ENCODE measurements at regions not wholly inside any gene's neighbourhood (a gene's known extent, or its start where the extent isn't known, plus 50 kb on each side); places are given as distances from the start of the nearest gene placed in this dataset.
"Not testable (repeated sequence)": the region's sequence is repeated elsewhere in the genome, so short reads cannot be mapped to it uniquely, and the experiment has no call there.

DNA sequence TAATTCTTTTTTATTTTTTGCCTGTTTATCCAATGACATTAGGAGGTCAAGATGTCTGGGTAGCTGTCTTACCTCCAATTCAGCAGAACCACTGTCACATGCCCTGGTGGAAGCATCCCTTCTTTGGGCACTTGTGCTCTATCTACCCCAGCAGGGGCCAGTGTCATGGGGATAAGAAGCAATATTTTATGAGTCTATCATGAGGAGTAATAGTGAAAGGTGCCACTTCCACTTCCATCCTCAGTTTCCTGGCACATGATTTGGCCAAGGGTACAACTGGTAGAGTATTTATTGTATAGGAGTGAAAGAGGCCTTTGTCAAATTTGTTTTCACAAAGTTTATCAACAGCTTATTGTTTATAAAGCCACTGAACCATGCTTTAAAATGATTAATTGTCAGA is 112.5 kb downstream of the CCDC71L start:
- no peak overlapping the region for H3K27ac ChIP-seq (ENCODE audit: insufficient read depth, low read depth, low read length, poor library complexity, severe bottlenecking)
- H3K9me3 ChIP-seq (ENCODE audit: control insufficient read depth, low read length): no peaks in the 10 kb centered on the region
- no peaks in the 10 kb centered on the region for H3K27me3 ChIP-seq (ENCODE audit: control insufficient read depth, insufficient read depth, low read length, poor library complexity, severe bottlenecking)
- no peaks in the 10 kb centered on the region for H3K4me1 ChIP-seq (ENCODE audit: control insufficient read depth, insufficient read depth, low read length)
- H3K36me3 ChIP-seq (ENCODE audit: control insufficient read depth, insufficient read depth, low read length): no peaks in the 10 kb centered on the region
- H3K4me3 ChIP-seq (ENCODE audit: insufficient read depth, low read depth, low read length): no peak overlapping the region

DNA sequence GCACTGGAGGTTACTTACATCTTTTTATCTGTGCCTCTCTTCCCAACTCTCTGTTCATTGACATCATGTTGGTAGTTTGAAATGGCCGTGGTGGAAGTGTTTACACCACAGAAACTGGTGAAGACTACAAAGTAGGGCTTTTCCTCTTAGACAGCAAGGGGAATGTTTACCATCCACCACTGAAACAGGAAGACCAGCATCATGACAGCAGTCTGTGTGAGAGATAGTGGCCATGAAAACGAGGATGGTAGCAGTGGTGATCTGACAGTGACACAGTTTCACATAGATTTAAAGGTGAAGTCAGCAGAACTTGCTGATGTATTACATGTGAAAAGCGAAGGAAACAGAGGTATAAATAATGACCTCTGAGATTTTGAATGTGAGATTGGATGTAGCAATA is 115.7 kb downstream of the CCDC71L start:
- Histone ChIP-seq H3K27me3 (ENCODE audit: control insufficient read depth, insufficient read depth, low read length, poor library complexity, severe bottlenecking) (no peaks in the 10 kb centered on the region), H3K4me1 (ENCODE audit: control insufficient read depth, insufficient read depth, low read length) (no peaks in the 10 kb centered on the region), H3K9me3 (ENCODE audit: control insufficient read depth, low read length) (no peaks in the 10 kb centered on the region), H3K36me3 (ENCODE audit: control insufficient read depth, insufficient read depth, low read length) (no peaks in the 10 kb centered on the region), H3K4me3 (ENCODE audit: insufficient read depth, low read depth, low read length) (no peak overlapping the region), H3K27ac (ENCODE audit: insufficient read depth, low read depth, low read length, poor library complexity, severe bottlenecking) (no peak overlapping the region)
- 95 to 97% methylated on average over 3 of the region's 3 CpGs for WGBS, 2 experiments

DNA sequence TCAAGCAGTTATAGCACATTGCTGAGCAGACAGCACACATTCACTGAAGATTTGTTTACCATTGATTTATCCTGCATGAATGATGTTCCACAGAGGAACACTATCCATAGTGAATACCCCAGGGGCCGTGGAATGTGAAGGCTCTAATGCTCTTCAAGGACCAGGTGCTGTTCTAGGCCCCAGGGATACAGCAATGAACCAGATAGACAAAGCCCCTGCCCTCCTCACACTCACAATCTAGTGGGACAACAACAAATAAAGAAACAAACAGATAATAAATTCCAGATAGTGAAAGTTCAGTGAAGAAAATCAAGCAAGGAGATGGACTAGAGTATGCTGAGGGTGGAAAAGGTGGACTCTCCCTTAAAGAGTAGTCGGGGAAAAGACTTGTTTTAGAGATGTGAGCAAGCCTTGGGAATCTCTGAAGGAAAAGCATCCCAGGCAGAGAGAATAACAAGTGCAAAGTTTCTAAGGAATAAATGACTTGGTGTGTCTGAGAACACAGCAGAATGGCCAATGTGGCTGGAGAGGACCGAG is 117.7 kb downstream of the CCDC71L start:
- WGBS, 2 experiments: 91 to 96% methylated on average over 3 of the region's 3 CpGs
- no peak overlapping the region for H3K27ac ChIP-seq (ENCODE audit: insufficient read depth, low read depth, low read length, poor library complexity, severe bottlenecking)
- no peaks in the 10 kb centered on the region for H3K36me3 ChIP-seq (ENCODE audit: control insufficient read depth, insufficient read depth, low read length)
- H3K27me3 ChIP-seq (ENCODE audit: control insufficient read depth, insufficient read depth, low read length, poor library complexity, severe bottlenecking): no peaks in the 10 kb centered on the region
- no peaks in the 10 kb centered on the region for H3K9me3 ChIP-seq (ENCODE audit: control insufficient read depth, low read length)
- no peak overlapping the region for H3K4me3 ChIP-seq (ENCODE audit: insufficient read depth, low read depth, low read length)
- H3K4me1 ChIP-seq (ENCODE audit: control insufficient read depth, insufficient read depth, low read length): no peaks in the 10 kb centered on the region

DNA sequence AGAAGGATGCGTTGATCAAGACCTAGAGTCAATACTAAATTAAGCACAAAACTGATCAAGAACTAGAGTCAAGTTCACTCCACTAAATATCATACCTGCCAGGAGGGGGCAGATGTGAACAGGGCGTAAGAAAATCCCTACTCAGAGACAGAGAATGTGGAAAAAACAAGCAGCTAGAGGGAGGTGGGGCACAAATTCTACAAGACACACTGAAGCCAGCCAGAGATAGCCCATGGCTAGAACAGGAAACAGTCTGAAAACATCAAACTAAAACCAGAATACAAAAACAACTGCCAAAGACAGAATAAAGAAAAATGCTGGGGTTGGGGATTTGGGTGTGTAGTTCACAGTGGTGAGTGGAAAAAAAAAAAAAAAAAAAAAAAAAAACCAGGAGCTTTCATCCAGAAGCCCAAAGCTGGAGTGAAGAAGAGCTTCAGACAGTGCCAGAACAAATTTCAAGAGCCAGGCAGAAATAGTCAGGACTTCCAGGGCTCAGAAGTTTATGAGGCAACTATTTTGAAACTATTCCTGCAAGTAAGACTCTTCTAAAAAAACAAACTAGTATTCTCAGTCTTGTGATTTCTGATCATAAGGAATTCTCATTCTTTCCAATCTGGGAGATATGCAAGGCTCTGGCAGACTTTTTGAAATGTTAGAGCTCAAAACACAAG is 118.3 kb downstream of the CCDC71L start:
- Histone ChIP-seq H3K27ac (ENCODE audit: insufficient read depth, low read depth, low read length, poor library complexity, severe bottlenecking) (no peak overlapping the region), H3K4me1 (ENCODE audit: control insufficient read depth, insufficient read depth, low read length) (no peaks in the 10 kb centered on the region), H3K27me3 (ENCODE audit: control insufficient read depth, insufficient read depth, low read length, poor library complexity, severe bottlenecking) (no peaks in the 10 kb centered on the region), H3K36me3 (ENCODE audit: control insufficient read depth, insufficient read depth, low read length) (no peaks in the 10 kb centered on the region), H3K9me3 (ENCODE audit: control insufficient read depth, low read length) (no peaks in the 10 kb centered on the region), H3K4me3 (ENCODE audit: insufficient read depth, low read depth, low read length) (no peak overlapping the region)
- WGBS, 2 experiments: 38 to 62% methylated on average over 2 of the region's 2 CpGs

DNA sequence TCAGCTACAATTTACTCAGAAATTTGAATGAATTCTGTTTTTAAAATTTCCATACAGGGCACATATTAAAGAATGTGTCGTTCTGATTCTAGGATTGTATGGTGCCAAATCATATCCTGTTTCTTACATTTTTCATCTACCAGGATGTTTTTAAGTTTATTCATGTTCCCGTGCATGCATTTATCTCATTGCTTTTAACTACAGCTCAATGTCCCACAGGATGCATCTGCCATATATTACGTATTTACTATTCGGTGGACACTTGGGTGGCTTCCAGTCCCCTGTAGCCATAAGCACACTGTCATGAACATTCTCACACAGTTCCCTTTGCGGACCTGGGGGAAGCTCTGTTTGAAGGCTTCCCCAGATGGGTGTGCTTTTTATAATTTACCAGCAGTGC is 122.3 kb downstream of the CCDC71L start:
- 95 to 98% methylated on average over 5 of the region's 5 CpGs for WGBS, 2 experiments
- Histone ChIP-seq H3K27ac (ENCODE audit: insufficient read depth, low read depth, low read length, poor library complexity, severe bottlenecking) (no peak overlapping the region), H3K27me3 (ENCODE audit: control insufficient read depth, insufficient read depth, low read length, poor library complexity, severe bottlenecking) (no peaks in the 10 kb centered on the region), H3K4me3 (ENCODE audit: insufficient read depth, low read depth, low read length) (no peak overlapping the region), H3K9me3 (ENCODE audit: control insufficient read depth, low read length) (no peaks in the 10 kb centered on the region), H3K36me3 (ENCODE audit: control insufficient read depth, insufficient read depth, low read length) (no peaks in the 10 kb centered on the region), H3K4me1 (ENCODE audit: control insufficient read depth, insufficient read depth, low read length) (no peaks in the 10 kb centered on the region)

DNA sequence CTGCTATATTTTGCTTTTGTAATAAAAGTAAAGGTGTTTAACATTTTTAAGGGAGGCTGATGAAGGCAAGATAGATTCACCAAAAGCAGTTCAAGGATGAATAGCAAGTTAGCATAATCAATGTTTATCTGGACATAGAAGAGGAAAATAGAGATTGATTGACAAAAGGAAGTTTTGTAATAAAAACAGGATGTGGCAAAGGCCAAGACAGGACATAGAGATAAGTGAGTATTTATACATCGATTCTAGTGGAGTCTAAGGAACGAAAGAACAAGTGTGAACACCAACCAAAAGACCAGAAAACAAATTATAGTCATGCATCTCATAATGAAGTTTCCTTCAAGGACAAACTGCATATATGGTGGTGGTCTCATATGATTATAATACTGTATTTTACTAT is 123.8 kb downstream of the CCDC71L start:
- H3K27ac ChIP-seq (ENCODE audit: insufficient read depth, low read depth, low read length, poor library complexity, severe bottlenecking): no peak overlapping the region
- no peaks in the 10 kb centered on the region for H3K36me3 ChIP-seq (ENCODE audit: control insufficient read depth, insufficient read depth, low read length)
- WGBS, 2 experiments: 97 to 100% methylated on average over 1 to 2 of the region's 2 CpGs

DNA sequence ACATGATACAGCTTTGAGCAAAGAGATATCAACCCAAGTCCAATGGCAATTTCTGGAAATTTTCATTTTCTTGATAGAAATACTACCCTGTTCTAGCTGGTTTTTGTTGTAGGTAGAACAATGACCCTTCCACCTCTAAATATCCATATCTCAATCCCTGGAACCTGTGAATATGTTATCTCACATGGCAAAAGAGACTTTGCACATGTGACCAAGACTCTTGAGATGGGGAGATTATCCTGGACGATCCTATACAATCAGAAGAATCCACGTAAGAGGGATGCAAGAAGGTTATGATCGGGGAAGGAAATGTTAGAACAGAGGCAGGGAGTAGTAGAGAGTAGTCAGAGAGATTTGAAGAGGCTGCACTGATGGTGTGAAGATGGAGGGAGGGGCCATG is 124.9 kb downstream of the CCDC71L start:
- Histone ChIP-seq H3K9me3 (ENCODE audit: control insufficient read depth, low read length) (no peaks in the 10 kb centered on the region), H3K27me3 (ENCODE audit: control insufficient read depth, insufficient read depth, low read length, poor library complexity, severe bottlenecking) (no peaks in the 10 kb centered on the region), H3K36me3 (ENCODE audit: control insufficient read depth, insufficient read depth, low read length) (no peaks in the 10 kb centered on the region), H3K27ac (ENCODE audit: insufficient read depth, low read depth, low read length, poor library complexity, severe bottlenecking) (no peak overlapping the region), H3K4me3 (ENCODE audit: insufficient read depth, low read depth, low read length) (no peak overlapping the region), H3K4me1 (ENCODE audit: control insufficient read depth, insufficient read depth, low read length) (no peaks in the 10 kb centered on the region)
- WGBS, 2 experiments: 95 to 98% methylated on average over 3 of the region's 3 CpGs

More for the DNA sequence above, 123.8 kb downstream of the CCDC71L start:
- H3K4me1 ChIP-seq (ENCODE audit: control insufficient read depth, insufficient read depth, low read length): no peaks in the 10 kb centered on the region
- no peaks in the 10 kb centered on the region for H3K9me3 ChIP-seq (ENCODE audit: control insufficient read depth, low read length)
- H3K27me3 ChIP-seq (ENCODE audit: control insufficient read depth, insufficient read depth, low read length, poor library complexity, severe bottlenecking): no peaks in the 10 kb centered on the region
- no peak overlapping the region for H3K4me3 ChIP-seq (ENCODE audit: insufficient read depth, low read depth, low read length)

DNA sequence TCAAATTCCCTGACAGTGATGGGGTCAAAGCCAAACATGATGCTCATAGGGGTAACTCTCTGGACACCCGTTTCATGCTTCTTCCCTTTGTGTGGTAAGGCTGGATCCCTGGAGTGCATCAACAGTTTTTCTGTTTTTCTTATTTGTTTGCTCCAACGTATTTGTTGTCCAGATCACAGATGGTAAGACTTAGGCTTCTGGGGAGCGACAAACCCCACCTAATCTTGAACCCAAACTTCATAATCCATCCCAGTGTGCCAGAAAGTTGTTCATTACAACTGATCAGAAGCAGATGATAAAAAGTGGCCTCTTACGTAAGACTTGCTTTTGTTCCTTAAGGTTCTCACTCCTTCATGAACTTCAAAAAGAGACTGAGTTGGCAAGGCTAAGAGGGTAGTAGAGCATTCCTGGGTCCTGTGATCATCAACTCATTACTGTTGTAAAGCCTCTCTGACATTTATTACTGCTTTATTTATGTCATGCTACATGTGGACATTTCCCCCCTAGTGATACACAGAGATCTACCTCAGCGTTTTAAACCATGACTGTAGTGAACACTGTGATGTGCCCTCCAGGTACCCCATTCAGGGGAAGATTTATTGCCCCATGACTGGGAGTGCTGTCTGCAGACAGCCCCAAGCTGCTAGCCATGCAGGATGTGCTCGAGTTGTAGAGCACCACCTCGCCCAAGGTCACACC is 125.6 kb downstream of the CCDC71L start:
- H3K4me3 ChIP-seq (ENCODE audit: insufficient read depth, low read depth, low read length): no peak overlapping the region
- H3K9me3 ChIP-seq (ENCODE audit: control insufficient read depth, low read length): no peaks in the 10 kb centered on the region
- no peaks in the 10 kb centered on the region for H3K27me3 ChIP-seq (ENCODE audit: control insufficient read depth, insufficient read depth, low read length, poor library complexity, severe bottlenecking)
- 91 to 92% methylated on average over 7 of the region's 7 CpGs for WGBS, 2 experiments
- no peaks in the 10 kb centered on the region for H3K4me1 ChIP-seq (ENCODE audit: control insufficient read depth, insufficient read depth, low read length)
- H3K36me3 ChIP-seq (ENCODE audit: control insufficient read depth, insufficient read depth, low read length): no peaks in the 10 kb centered on the region
- no peak overlapping the region for H3K27ac ChIP-seq (ENCODE audit: insufficient read depth, low read depth, low read length, poor library complexity, severe bottlenecking)

DNA sequence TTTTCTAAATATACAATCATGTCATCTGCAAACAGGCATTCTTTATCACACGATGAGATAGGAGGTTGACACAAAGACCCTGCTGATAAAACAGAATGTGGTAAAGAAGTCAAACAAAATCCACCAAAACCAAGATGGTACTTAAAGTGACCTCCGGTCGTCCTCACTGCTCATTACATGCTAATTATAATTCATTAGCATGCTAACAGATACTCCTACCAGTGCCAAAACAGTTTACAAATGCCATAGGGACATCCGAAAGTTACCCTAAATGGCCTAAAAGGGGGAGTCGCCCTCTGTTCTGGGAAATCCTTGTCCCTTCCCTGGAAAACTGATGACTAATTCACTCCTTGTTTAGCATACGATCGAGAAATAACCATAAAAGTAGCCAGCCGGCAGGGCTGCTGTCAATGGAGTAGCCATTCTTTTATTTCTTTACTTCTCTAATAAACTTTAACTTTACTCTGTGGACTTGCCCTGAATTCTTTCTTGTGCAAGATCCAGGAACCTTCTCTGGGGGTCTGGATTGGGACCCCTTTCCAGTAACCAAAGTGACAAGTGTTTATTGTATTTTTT is 126.6 kb downstream of the CCDC71L start:
- 52 to 53% methylated on average over 8 of the region's 8 CpGs for WGBS, 2 experiments
- Histone ChIP-seq H3K4me3 (ENCODE audit: insufficient read depth, low read depth, low read length) (no peak overlapping the region), H3K4me1 (ENCODE audit: control insufficient read depth, insufficient read depth, low read length) (no peaks in the 10 kb centered on the region), H3K36me3 (ENCODE audit: control insufficient read depth, insufficient read depth, low read length) (no peaks in the 10 kb centered on the region), H3K27me3 (ENCODE audit: control insufficient read depth, insufficient read depth, low read length, poor library complexity, severe bottlenecking) (no peaks in the 10 kb centered on the region), H3K27ac (ENCODE audit: insufficient read depth, low read depth, low read length, poor library complexity, severe bottlenecking) (no peak overlapping the region), H3K9me3 (ENCODE audit: control insufficient read depth, low read length) (no peaks in the 10 kb centered on the region)

DNA sequence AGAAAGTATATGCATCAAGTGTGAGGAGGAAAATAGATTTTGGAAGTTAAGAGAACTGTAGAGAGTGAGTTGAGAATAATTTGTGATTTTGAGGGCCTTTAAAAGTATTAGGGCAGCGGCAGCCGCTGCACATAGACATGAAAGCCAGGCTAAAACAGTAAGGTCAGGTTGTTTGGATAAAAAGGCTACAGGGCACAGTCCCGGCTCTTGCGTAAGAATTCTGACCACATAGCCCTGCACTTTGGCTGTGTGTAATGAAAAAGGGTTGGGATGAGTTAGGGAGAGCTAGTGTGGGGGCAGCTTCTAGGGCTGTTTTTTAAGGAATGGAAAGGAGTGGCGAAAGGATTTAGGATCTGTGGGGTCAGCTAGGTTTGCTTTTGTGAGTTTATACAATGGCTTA is 130.8 kb downstream of the CCDC71L start:
- H3K4me3 ChIP-seq (ENCODE audit: insufficient read depth, low read depth, low read length); H3K4me1 ChIP-seq (ENCODE audit: control insufficient read depth, insufficient read depth, low read length); H3K27ac ChIP-seq (ENCODE audit: insufficient read depth, low read depth, low read length, poor library complexity, severe bottlenecking); H3K36me3 ChIP-seq (ENCODE audit: control insufficient read depth, insufficient read depth, low read length); H3K27me3 ChIP-seq (ENCODE audit: control insufficient read depth, insufficient read depth, low read length, poor library complexity, severe bottlenecking); H3K9me3 ChIP-seq (ENCODE audit: control insufficient read depth, low read length): not testable (repeated sequence)
- 95% methylated on average over 5 of the region's 5 CpGs for WGBS, 2 experiments
